HL-60 (cell line): ENCODE measurements at regions not wholly inside any gene's neighbourhood (a gene's known extent, or its start where the extent isn't known, plus 50 kb on each side); places are given as distances from the start of the nearest gene placed in this dataset.

ENCODE experiments used
- DNase-seq, 2 experiments: peaks; one replicate each; pipeline ENCODE4 v3.0.0-alpha.2; 2010 to 2020; ENCODE audit warnings: low read depth in 1 of 2, low spot score in 1 of 2
- H3K27ac ChIP-seq: fragments of 250-450 bp; sonication (Bioruptor Pico); replicated peaks from 2 replicates; pipeline ENCODE4 v1.5.1; 2020; ENCODE audit warnings: mild to moderate bottlenecking, moderate library complexity
- H3K27me3 ChIP-seq: fragments of 250-450 bp; sonication (Bioruptor Pico); 2 replicates; pipeline ENCODE4 v1.5.1; 2021; ENCODE audit warnings: mild to moderate bottlenecking, moderate library complexity; ENCODE audit not compliant: insufficient read depth, poor library complexity, severe bottlenecking
- H3K4me3 ChIP-seq: replicated peaks from 2 replicates; pipeline ENCODE4 v1.5.1; 2011; ENCODE audit warnings: mild to moderate bottlenecking, control low read depth, low read length; ENCODE audit not compliant: insufficient read depth
- GABPA ChIP-seq: IDR thresholded peaks from 2 replicates; pipeline ENCODE4 v1.6.1; 2012; ENCODE audit warnings: low read depth
- POLR2AphosphoS5 ChIP-seq: IDR thresholded peaks from 2 replicates; pipeline ENCODE4 v1.6.1; 2012; ENCODE audit warnings: low read depth
- SPI1 ChIP-seq: IDR thresholded peaks from 2 replicates; pipeline ENCODE4 v1.6.1; 2012; ENCODE audit warnings: low read depth, mild to moderate bottlenecking, borderline replicate concordance
- TF ChIP-seq, protein P1 (sequence below): IDR thresholded peaks from one replicate; pipeline ENCODE4 v1.5.1; 2011; ENCODE audit warnings: low read length, control low read depth, inconsistent platforms; ENCODE audit not compliant: insufficient read depth
- TF ChIP-seq, protein P2 (sequence below): IDR thresholded peaks from 2 replicates; pipeline ENCODE4 v1.6.1; 2012; ENCODE audit warnings: low read depth; ENCODE audit not compliant: insufficient replicate concordance

DNA sequence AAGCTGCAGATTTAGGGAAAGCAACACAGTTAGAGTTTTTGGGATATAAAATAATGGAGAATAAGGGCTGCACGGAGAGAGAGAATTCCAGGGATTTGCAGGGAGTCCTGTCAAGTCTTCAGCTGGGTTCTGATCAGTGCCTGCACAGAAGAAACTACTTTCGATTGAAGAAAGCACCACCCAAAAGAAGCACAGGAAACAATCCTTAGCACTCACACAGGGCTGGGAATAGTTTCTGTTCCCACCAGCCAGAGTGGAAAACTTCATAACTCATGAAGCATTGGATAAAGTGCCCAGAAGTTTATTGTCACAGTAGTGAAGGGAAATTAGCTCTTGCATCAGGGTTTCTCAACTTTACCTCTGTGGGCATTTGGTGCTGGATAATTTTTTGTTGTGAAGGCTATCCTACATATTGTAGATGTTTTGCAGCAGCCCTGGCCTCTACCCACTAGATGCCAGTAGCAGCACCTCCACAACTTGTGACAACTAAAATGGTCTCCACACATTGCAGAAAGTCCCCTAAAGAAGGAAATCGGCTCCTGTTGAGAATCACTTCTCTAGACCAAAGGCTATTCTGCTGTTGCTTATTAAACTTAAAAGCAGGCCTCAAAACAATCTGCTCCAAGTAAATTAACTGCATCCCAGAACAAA lies 71.0 kb upstream of the FAM120A start:
- TF ChIP-seq POLR2AphosphoS5 (no peak), GABPA (no peak), SPI1 (no peak)
- TF ChIP-seq, protein P1, sequence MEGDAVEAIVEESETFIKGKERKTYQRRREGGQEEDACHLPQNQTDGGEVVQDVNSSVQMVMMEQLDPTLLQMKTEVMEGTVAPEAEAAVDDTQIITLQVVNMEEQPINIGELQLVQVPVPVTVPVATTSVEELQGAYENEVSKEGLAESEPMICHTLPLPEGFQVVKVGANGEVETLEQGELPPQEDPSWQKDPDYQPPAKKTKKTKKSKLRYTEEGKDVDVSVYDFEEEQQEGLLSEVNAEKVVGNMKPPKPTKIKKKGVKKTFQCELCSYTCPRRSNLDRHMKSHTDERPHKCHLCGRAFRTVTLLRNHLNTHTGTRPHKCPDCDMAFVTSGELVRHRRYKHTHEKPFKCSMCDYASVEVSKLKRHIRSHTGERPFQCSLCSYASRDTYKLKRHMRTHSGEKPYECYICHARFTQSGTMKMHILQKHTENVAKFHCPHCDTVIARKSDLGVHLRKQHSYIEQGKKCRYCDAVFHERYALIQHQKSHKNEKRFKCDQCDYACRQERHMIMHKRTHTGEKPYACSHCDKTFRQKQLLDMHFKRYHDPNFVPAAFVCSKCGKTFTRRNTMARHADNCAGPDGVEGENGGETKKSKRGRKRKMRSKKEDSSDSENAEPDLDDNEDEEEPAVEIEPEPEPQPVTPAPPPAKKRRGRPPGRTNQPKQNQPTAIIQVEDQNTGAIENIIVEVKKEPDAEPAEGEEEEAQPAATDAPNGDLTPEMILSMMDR, result no peak
- TF ChIP-seq, protein P2, sequence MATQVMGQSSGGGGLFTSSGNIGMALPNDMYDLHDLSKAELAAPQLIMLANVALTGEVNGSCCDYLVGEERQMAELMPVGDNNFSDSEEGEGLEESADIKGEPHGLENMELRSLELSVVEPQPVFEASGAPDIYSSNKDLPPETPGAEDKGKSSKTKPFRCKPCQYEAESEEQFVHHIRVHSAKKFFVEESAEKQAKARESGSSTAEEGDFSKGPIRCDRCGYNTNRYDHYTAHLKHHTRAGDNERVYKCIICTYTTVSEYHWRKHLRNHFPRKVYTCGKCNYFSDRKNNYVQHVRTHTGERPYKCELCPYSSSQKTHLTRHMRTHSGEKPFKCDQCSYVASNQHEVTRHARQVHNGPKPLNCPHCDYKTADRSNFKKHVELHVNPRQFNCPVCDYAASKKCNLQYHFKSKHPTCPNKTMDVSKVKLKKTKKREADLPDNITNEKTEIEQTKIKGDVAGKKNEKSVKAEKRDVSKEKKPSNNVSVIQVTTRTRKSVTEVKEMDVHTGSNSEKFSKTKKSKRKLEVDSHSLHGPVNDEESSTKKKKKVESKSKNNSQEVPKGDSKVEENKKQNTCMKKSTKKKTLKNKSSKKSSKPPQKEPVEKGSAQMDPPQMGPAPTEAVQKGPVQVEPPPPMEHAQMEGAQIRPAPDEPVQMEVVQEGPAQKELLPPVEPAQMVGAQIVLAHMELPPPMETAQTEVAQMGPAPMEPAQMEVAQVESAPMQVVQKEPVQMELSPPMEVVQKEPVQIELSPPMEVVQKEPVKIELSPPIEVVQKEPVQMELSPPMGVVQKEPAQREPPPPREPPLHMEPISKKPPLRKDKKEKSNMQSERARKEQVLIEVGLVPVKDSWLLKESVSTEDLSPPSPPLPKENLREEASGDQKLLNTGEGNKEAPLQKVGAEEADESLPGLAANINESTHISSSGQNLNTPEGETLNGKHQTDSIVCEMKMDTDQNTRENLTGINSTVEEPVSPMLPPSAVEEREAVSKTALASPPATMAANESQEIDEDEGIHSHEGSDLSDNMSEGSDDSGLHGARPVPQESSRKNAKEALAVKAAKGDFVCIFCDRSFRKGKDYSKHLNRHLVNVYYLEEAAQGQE, result no peak
- no peak for DNase-seq
- no peaks in the 10 kb centered on the region for H3K27me3 ChIP-seq
- no peak overlapping the region for H3K4me3 ChIP-seq
- no peak overlapping the region for H3K27ac ChIP-seq

DNA sequence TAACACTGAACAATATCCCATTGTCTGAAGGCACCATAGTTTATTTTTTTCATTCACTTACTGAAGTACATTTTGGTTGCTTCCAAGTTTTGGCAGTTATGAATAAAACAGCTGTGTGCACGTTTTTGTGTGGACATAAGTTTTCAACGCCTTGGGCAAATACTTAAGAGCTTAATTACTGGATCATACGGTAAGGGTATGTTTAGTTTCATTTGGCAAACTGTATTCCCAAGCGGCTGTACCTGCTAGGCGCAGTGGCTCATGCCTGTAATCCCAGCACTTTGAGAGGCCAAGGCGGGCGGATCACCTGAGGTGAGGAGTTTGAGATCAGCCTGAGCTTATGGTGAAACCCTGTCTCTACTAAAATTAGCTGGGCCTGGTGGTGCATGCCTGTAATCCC lies 63.7 kb upstream of the FAM120A start:
- TF ChIP-seq, protein P1, result no peak
- TF ChIP-seq, protein P2, result no peak
- TF ChIP-seq SPI1 (no peak), GABPA (no peak), POLR2AphosphoS5 (no peak)
- Histone ChIP-seq H3K27me3 (no peaks in the 10 kb centered on the region), H3K27ac (no peak overlapping the region), H3K4me3 (no peak overlapping the region)
- DNase-seq, result no peak

DNA sequence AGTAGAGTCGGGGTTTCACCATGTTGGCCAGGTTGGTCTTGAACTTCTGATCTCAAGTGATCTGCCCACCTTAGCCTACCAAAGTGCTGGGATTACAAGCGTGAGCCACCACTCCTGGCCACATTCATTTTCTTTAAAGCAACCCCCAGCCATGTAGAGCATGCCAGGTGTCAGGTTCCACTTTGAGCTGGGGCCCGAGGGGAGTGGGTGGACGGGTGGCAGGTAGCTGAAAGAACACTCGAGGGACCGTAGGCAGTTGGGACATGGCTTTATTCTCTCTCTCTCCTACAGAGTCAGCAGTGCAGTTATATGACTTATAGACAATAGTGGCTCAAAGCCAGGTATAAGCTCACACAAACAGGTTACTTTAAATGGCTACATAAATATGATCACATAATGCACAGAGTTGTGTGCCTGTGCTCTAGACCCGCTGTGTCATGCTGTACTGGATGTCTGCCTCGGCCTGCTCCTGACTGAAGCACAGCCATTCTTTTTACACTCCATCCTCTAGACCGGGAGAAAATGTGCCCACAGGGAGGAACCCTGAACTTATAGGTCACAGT lies 60.5 kb upstream of the FAM120A start:
- no peak overlapping the region for H3K27ac ChIP-seq
- no peak for DNase-seq

More for the DNA sequence above, 60.5 kb upstream of the FAM120A start:
- no peak overlapping the region for H3K4me3 ChIP-seq
- no peaks in the 10 kb centered on the region for H3K27me3 ChIP-seq
- TF ChIP-seq POLR2AphosphoS5 (no peak), SPI1 (no peak), GABPA (no peak)
- TF ChIP-seq, protein P1, result no peak
- TF ChIP-seq, protein P2, result no peak
